ENCODE measurements at regions not wholly inside any gene's neighbourhood (a gene's known extent, or its start where the extent isn't known, plus 50 kb on each side); places are given as distances from the start of the nearest gene placed in this dataset.

DNA sequence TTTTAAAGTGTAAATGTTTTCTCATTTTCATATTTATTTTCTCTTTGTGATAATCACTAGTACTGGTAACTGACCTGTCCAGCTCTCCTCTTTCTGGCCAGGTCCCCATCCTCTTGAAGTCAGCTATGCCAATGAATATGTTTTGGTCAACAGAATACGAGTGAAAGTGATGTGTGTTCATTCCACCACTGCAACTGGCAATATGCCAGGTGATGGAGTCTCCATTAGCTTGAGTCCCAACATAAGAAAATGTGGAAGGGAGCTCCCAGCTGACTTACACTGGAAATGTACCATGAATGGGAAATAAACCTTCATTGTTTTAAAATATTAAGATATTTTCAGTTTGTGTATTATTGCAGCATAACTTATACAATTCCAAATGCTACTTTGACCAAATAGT, 75.8 kb downstream of the CCDC34 start:
- no peak for ATAC-seq (ENCODE audit: low read depth)
- H3K27me3 ChIP-seq (ENCODE audit: insufficient read depth, poor library complexity, severe bottlenecking), result no peaks in the 10 kb centered on the region
- no peak overlapping the region for H3K27ac ChIP-seq (ENCODE audit: poor library complexity, severe bottlenecking)
- H3K4me1 ChIP-seq (ENCODE audit: insufficient read depth, poor library complexity, severe bottlenecking), result no peaks in the 10 kb centered on the region
- TF ChIP-seq, protein P1, sequence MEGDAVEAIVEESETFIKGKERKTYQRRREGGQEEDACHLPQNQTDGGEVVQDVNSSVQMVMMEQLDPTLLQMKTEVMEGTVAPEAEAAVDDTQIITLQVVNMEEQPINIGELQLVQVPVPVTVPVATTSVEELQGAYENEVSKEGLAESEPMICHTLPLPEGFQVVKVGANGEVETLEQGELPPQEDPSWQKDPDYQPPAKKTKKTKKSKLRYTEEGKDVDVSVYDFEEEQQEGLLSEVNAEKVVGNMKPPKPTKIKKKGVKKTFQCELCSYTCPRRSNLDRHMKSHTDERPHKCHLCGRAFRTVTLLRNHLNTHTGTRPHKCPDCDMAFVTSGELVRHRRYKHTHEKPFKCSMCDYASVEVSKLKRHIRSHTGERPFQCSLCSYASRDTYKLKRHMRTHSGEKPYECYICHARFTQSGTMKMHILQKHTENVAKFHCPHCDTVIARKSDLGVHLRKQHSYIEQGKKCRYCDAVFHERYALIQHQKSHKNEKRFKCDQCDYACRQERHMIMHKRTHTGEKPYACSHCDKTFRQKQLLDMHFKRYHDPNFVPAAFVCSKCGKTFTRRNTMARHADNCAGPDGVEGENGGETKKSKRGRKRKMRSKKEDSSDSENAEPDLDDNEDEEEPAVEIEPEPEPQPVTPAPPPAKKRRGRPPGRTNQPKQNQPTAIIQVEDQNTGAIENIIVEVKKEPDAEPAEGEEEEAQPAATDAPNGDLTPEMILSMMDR (IDR thresholded peaks at IDR 0.05; ENCODE audit: poor library complexity, severe bottlenecking), result no peak
- no peak for DNase-seq (ENCODE audit: low spot score)
- no peaks in the 10 kb centered on the region for H3K9me3 ChIP-seq (ENCODE audit: severe bottlenecking)
- H3K36me3 ChIP-seq (ENCODE audit: low read depth), result no peaks in the 10 kb centered on the region
- H3K4me3 ChIP-seq (ENCODE audit: severe bottlenecking), result no peak overlapping the region

DNA sequence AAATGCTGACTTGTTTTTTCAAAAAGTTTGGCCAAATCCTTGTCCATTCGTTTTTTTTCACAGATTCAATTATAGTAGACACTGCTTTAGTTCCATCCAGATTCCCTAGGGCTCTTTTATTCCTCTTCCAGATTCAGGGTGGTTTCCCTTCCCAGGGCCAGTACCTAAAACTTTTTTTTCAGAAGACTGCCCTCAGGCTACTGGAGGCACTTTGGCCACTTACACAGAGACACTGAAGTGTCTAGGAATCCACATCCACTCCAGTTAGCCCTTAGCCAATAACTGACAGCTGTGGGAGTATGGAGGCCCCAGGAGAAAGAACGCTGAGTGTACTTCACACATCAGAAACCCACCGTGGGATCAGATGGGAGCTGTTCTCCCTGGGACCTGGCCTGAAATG, 77.3 kb downstream of the CCDC34 start:
- Histone ChIP-seq H3K27ac (ENCODE audit: poor library complexity, severe bottlenecking) (no peak overlapping the region), H3K27me3 (ENCODE audit: insufficient read depth, poor library complexity, severe bottlenecking) (no peaks in the 10 kb centered on the region), H3K36me3 (ENCODE audit: low read depth) (no peaks in the 10 kb centered on the region), H3K4me1 (ENCODE audit: insufficient read depth, poor library complexity, severe bottlenecking) (no peaks in the 10 kb centered on the region), H3K4me3 (ENCODE audit: severe bottlenecking) (no peak overlapping the region), H3K9me3 (ENCODE audit: severe bottlenecking) (no peaks in the 10 kb centered on the region)
- DNase-seq (ENCODE audit: low spot score), result no peak
- TF ChIP-seq, protein P1 (IDR thresholded peaks at IDR 0.05; ENCODE audit: poor library complexity, severe bottlenecking), result no peak
- no peak for ATAC-seq (ENCODE audit: low read depth)

DNA sequence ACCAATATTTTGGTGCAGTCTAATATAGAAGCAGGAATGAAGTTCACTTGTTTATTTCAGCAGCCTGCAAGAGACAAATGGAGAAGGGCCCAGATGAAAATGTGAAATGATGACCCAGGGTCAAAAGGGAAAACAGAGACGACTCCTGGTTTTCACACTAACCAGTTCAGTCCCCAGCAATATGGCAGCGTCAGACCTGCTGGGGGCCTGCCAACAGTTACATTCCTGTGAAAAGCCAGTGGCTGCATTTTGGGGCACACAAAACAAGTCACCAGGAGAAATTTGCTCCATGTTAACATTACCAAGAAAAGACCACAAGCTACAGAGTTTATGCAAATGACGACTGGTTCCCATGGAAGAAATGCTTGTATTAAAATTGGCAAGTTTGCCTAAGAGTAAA, 80.2 kb downstream of the CCDC34 start:
- no peak overlapping the region for H3K4me3 ChIP-seq (ENCODE audit: severe bottlenecking)
- H3K9me3 ChIP-seq (ENCODE audit: severe bottlenecking), result no peaks in the 10 kb centered on the region
- H3K4me1 ChIP-seq (ENCODE audit: insufficient read depth, poor library complexity, severe bottlenecking), result no peaks in the 10 kb centered on the region
- no peaks in the 10 kb centered on the region for H3K27me3 ChIP-seq (ENCODE audit: insufficient read depth, poor library complexity, severe bottlenecking)
- DNase-seq (ENCODE audit: low spot score), result no peak
- no peak for ATAC-seq (ENCODE audit: low read depth)
- TF ChIP-seq, protein P1 (IDR thresholded peaks at IDR 0.05; ENCODE audit: poor library complexity, severe bottlenecking), result no peak
- H3K36me3 ChIP-seq (ENCODE audit: low read depth), result no peaks in the 10 kb centered on the region
- H3K27ac ChIP-seq (ENCODE audit: poor library complexity, severe bottlenecking), result no peak overlapping the region

DNA sequence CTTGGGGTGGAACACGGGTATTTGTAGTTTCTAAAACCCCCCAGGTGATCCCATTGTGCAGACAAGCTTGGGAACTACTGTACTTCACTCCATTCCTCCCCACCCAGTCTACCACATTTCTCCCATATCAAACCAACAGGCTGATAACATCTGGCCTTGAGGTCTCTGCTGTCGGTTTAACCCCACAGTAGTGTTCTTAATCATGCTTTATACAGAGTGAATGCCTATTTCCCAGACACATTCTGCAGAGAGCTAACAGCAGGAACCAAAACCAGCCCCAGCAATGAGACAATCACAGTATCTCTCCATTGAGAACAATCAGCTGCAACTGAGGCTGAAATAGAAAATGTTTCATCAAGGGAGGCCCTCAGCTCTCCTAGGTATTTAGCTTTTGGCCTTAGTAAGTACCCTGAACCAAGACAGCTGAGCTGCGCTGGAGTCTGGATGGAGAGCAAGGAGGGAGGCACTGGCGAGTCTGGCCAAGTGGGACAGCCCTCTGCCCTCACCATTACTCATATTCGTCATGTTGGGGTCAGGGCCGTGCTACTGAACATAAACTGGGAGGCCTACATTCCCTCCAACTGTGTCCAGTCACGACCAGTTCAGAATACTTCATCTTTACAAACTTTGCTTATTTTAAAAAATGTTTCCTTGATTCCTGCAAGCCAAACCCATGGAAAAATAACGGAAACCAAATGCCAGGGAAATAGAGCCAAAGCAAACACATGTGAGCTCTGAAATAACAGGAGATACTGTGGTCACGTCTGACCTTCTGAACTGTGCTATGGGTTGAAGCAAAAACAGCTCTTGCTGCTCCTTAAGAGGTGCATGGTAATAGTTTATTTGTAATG, 81.0 kb downstream of the CCDC34 start:
- no peak for ATAC-seq (ENCODE audit: low read depth)
- no peak overlapping the region for H3K27ac ChIP-seq (ENCODE audit: poor library complexity, severe bottlenecking)
- TF ChIP-seq, protein P1 (IDR thresholded peaks at IDR 0.05; ENCODE audit: poor library complexity, severe bottlenecking), result no peak

DNA sequence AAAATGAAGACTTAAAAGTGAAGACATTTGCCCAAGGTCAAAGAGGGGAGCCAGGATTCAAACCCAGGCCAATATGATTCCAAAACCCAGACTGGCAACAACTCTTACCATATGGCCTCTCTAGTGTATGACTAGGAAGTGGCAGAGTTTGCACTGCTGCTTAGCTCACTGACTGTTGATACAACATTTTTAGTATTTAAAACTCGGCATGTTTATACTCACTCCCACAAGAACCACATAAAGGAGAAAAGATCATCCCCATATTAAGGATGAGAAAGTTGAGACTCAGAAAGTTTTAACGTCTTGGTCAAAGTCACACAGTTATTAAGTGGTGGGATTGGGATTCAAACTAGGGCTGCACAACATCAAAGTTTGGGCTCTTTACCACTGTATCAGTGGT, 81.7 kb downstream of the CCDC34 start:
- no peaks in the 10 kb centered on the region for H3K27me3 ChIP-seq (ENCODE audit: insufficient read depth, poor library complexity, severe bottlenecking)
- no peaks in the 10 kb centered on the region for H3K4me1 ChIP-seq (ENCODE audit: insufficient read depth, poor library complexity, severe bottlenecking)
- no peak overlapping the region for H3K4me3 ChIP-seq (ENCODE audit: severe bottlenecking)
- H3K9me3 ChIP-seq (ENCODE audit: severe bottlenecking), result no peaks in the 10 kb centered on the region
- DNase-seq (ENCODE audit: low spot score) (no peak), ATAC-seq (ENCODE audit: low read depth) (no peak)
- no peak overlapping the region for H3K27ac ChIP-seq (ENCODE audit: poor library complexity, severe bottlenecking)
- TF ChIP-seq, protein P1 (IDR thresholded peaks at IDR 0.05; ENCODE audit: poor library complexity, severe bottlenecking), result no peak
- no peaks in the 10 kb centered on the region for H3K36me3 ChIP-seq (ENCODE audit: low read depth)

More for the DNA sequence above, 81.0 kb downstream of the CCDC34 start:
- Histone ChIP-seq H3K27me3 (ENCODE audit: insufficient read depth, poor library complexity, severe bottlenecking) (no peaks in the 10 kb centered on the region), H3K4me1 (ENCODE audit: insufficient read depth, poor library complexity, severe bottlenecking) (no peaks in the 10 kb centered on the region), H3K36me3 (ENCODE audit: low read depth) (no peaks in the 10 kb centered on the region), H3K4me3 (ENCODE audit: severe bottlenecking) (no peak overlapping the region), H3K9me3 (ENCODE audit: severe bottlenecking) (no peaks in the 10 kb centered on the region)
- no peak for DNase-seq (ENCODE audit: low spot score)

Data from RWPE2 (cell line).